ENCODE measurements at regions not wholly inside any gene's neighbourhood (a gene's known extent, or its start where the extent isn't known, plus 50 kb on each side); places are given as distances from the start of the nearest gene placed in this dataset.

DNA sequence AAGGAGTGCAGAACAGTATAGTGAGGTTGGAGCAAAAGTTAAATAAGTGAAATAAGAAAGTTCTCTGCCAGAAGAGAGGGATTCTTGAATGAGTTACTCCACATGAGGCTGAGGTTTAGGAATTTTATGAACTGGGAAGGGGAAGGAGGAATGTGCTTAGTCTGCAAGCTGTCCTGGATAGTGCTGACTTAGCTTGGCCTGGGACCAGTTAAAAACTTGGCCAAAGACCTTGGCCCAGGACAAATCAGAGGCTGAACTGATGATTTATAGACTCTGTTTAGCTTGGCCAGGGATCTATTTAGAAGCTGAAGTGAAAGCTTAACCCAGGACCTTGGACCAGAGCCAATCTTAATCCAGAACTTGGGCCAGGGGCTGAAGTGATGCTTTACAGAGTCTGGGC is 244.4 kb upstream of the RBMY1B start:
- TF ChIP-seq, protein P1, sequence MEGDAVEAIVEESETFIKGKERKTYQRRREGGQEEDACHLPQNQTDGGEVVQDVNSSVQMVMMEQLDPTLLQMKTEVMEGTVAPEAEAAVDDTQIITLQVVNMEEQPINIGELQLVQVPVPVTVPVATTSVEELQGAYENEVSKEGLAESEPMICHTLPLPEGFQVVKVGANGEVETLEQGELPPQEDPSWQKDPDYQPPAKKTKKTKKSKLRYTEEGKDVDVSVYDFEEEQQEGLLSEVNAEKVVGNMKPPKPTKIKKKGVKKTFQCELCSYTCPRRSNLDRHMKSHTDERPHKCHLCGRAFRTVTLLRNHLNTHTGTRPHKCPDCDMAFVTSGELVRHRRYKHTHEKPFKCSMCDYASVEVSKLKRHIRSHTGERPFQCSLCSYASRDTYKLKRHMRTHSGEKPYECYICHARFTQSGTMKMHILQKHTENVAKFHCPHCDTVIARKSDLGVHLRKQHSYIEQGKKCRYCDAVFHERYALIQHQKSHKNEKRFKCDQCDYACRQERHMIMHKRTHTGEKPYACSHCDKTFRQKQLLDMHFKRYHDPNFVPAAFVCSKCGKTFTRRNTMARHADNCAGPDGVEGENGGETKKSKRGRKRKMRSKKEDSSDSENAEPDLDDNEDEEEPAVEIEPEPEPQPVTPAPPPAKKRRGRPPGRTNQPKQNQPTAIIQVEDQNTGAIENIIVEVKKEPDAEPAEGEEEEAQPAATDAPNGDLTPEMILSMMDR (IDR thresholded peaks at IDR 0.05), result no peak
- TF ChIP-seq POLR2AphosphoS5 (IDR thresholded peaks at IDR 0.05), result no peak
